Sigmoid colon (tissue), 6 donors: ENCODE measurements at regions not wholly inside any gene's neighbourhood (a gene's known extent, or its start where the extent isn't known, plus 50 kb on each side); places are given as distances from the start of the nearest gene placed in this dataset.

ENCODE experiments used
- DNase-seq: peaks from one replicate; pipeline ENCODE4 v3.0.0-alpha.2; 2019
- H3K27ac ChIP-seq, 4 donors: fragments of 200-600 bp; sonication (generic); one replicate each; pipeline ENCODE4 v1.5.1; 2016 to 2019; ENCODE audit warnings: mild to moderate bottlenecking in 1 of 4
- H3K27me3 ChIP-seq, 3 donors: fragments of 200-600 bp; sonication (generic); one replicate each; pipeline ENCODE4 v1.5.1; 2019; ENCODE audit warnings: mild to moderate bottlenecking in 1 of 3
- H3K36me3 ChIP-seq, 4 donors: fragments of 200-600 bp; sonication (generic); one replicate each; pipeline ENCODE4 v1.5.1; 2016 to 2019
- H3K4me1 ChIP-seq, 4 donors: fragments of 200-600 bp; sonication (generic); one replicate each; pipeline ENCODE4 v1.5.1; 2017 to 2019
- H3K4me3 ChIP-seq, 4 donors: fragments of 200-600 bp; sonication (generic); one replicate each; pipeline ENCODE4 v1.5.1; 2017 to 2019; ENCODE audit warnings: mild to moderate bottlenecking in 2 of 4, moderate library complexity in 1 of 4
- H3K9me3 ChIP-seq, 4 donors: fragments of 200-600 bp in 3 of 4; sonication (generic) in 3 of 4; one replicate each; pipeline versions ENCODE4 v1.5.1 to v1.6.1; 2013 to 2019
- EP300 ChIP-seq, 4 donors: sonication (generic); formaldehyde crosslinking; IDR thresholded peaks; one replicate each; pipeline ENCODE4 v1.6.1; 2017; ENCODE audit warnings: antibody characterized with exemption in 4 of 4
- POLR2A ChIP-seq, 2 donors: fragments of 450-650 bp; IDR thresholded peaks; one replicate each; pipeline ENCODE4 v1.6.1; 2016; ENCODE audit warnings: antibody characterized with exemption in 2 of 2, mild to moderate bottlenecking in 2 of 2, moderate library complexity in 2 of 2
- POLR2AphosphoS5 ChIP-seq, 4 donors: sonication (generic); formaldehyde crosslinking; IDR thresholded peaks; one replicate each; pipeline ENCODE4 v1.6.1; 2017; ENCODE audit warnings: antibody characterized with exemption in 4 of 4
- WGBS, 2 donors: extraction: QIAGEN DNeasy Blood & Tissue Kit; methylation state at CpG; one replicate each; pipeline ENCODE4 v1.1.7; 2013; 5-methylcytosine and 5-hydroxymethylcytosine counted together
- intact Hi-C: fragments of 100-400 bp; cut with DNase I; formaldehyde crosslinking; loops from one replicate; pipeline ENCODE4 v1.15.1; 2023
- TF ChIP-seq, protein P1 (sequence below), 4 experiments: fragments of 450-650 bp in 3 of 4; fragments of 200-600 bp in 1 of 4; IDR thresholded peaks; one replicate each; pipeline ENCODE4 v1.5.1; 2016 to 2019; ENCODE audit warnings: antibody characterized with exemption in 4 of 4, mild to moderate bottlenecking in 3 of 4, moderate library complexity in 2 of 4
- donor health status: healthy with polysubstance abuse.
- donor health status: healthy.

DNA sequence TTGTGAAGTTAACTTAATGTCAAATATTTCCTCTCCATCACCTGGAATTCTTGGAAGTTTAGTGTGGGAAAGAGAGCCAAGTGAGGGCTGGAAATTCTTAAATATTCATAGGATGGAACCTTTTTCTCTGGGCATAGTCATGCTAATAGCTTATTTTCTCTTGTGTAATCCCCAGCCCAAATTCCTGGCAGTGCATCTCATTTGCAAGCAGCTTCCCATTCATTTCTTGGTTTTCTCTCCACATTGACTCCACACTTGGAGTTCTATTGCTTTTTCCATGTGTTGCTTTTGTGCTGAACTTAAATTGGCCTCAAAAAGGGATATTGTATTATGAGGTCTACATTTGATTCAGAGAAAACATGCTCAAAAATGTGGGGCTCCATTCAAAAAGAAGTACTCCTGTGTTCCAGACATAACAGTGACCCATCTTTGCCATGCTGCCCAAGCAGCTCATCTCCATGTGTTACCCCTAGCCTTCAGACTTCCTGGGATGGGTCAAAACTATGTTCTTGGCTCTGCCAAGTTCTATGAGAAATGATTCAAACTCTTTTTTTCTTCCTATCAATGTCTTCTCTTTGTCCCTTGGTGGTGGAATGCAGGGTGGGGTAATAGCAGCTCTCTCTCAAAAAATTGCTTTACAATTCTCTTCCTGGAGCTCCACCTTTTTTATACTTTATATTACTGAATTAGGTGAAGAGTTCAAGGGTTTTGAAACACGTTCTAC, 2471.5 kb downstream of the PCDH9 start:
- H3K9me3 ChIP-seq, result no peaks in the 10 kb centered on the region
- H3K36me3 ChIP-seq, result no peaks in the 10 kb centered on the region
- 29 to 66% methylated on average over 1 of the region's 1 CpG for WGBS, 2 donors
- H3K27me3 ChIP-seq, result no peaks in the 10 kb centered on the region
- intact Hi-C loops, result no loop called here
- no peaks in the 10 kb centered on the region for H3K4me1 ChIP-seq
- no peak for DNase-seq
- H3K4me3 ChIP-seq, result no peak overlapping the region
- TF ChIP-seq POLR2A (IDR thresholded peaks at IDR 0.05), result no peak
- no peak for TF ChIP-seq POLR2AphosphoS5 (IDR thresholded peaks at IDR 0.05)
- no peak for TF ChIP-seq EP300 (IDR thresholded peaks at IDR 0.05)
- TF ChIP-seq, protein P1, sequence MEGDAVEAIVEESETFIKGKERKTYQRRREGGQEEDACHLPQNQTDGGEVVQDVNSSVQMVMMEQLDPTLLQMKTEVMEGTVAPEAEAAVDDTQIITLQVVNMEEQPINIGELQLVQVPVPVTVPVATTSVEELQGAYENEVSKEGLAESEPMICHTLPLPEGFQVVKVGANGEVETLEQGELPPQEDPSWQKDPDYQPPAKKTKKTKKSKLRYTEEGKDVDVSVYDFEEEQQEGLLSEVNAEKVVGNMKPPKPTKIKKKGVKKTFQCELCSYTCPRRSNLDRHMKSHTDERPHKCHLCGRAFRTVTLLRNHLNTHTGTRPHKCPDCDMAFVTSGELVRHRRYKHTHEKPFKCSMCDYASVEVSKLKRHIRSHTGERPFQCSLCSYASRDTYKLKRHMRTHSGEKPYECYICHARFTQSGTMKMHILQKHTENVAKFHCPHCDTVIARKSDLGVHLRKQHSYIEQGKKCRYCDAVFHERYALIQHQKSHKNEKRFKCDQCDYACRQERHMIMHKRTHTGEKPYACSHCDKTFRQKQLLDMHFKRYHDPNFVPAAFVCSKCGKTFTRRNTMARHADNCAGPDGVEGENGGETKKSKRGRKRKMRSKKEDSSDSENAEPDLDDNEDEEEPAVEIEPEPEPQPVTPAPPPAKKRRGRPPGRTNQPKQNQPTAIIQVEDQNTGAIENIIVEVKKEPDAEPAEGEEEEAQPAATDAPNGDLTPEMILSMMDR (IDR thresholded peaks at IDR 0.05), result no peak
- no peak overlapping the region for H3K27ac ChIP-seq

DNA sequence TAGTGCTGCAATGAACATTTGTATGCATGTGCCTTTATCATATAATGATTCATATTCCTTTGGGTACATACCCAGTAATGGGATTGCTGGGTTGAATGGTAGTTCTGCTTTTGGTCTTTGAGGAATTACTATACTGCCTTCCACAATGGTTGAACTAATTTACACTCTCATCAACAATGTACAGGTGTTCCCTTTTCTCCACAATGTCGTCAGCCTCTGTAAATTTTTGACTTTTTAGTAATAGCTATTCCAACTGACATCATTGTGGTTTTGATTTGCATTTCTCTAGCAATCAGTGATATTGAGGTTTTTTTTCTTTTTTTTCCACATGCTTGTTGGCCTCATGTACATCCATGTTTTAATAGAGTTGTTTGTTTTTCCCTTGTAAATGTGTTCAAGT, 2473.5 kb downstream of the PCDH9 start:
- Histone ChIP-seq H3K4me3 (no peak overlapping the region), H3K27ac (no peak overlapping the region), H3K36me3 (no peaks in the 10 kb centered on the region), H3K27me3 (no peaks in the 10 kb centered on the region), H3K4me1 (no peaks in the 10 kb centered on the region), H3K9me3 (no peaks in the 10 kb centered on the region)
- intact Hi-C loops, result no loop called here
- TF ChIP-seq EP300 (IDR thresholded peaks at IDR 0.05) (no peak), POLR2AphosphoS5 (IDR thresholded peaks at IDR 0.05) (no peak), POLR2A (IDR thresholded peaks at IDR 0.05) (no peak)
- TF ChIP-seq, protein P1 (IDR thresholded peaks at IDR 0.05), result no peak
- DNase-seq, result no peak
- 54 to 79% methylated on average over 1 of the region's 1 CpG for WGBS, 2 donors

DNA sequence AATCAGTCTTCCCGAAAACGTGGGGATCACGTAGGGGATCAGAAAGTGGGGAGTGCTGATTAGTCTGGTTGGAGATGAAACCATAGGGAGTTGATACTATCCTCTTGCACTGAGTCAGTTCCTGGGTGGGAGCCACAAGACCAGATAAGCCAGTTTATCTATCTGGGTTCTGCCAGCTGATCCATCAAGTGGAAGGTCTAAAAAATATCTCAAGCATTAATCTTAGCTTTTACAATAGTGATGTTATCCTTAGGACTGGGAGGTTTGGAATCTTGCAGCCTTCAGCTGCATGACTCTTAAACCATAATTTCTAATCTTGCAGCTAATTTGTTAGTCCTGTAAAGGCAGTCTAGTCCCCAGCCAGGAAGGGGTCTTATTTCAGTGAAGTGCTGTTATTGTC, 2474.2 kb downstream of the PCDH9 start:
- no peak for DNase-seq
- H3K36me3 ChIP-seq, result no peaks in the 10 kb centered on the region
- H3K27ac ChIP-seq, result no peak overlapping the region
- no peaks in the 10 kb centered on the region for H3K4me1 ChIP-seq
- H3K27me3 ChIP-seq, result no peaks in the 10 kb centered on the region
- no peaks in the 10 kb centered on the region for H3K9me3 ChIP-seq
- TF ChIP-seq POLR2AphosphoS5 (IDR thresholded peaks at IDR 0.05) (no peak), POLR2A (IDR thresholded peaks at IDR 0.05) (no peak), EP300 (IDR thresholded peaks at IDR 0.05) (no peak)
- TF ChIP-seq, protein P1 (IDR thresholded peaks at IDR 0.05), result no peak
- no peak overlapping the region for H3K4me3 ChIP-seq
- 85 to 86% methylated on average over 3 of the region's 3 CpGs for WGBS, 2 donors
- intact Hi-C loops, result no loop called here

DNA sequence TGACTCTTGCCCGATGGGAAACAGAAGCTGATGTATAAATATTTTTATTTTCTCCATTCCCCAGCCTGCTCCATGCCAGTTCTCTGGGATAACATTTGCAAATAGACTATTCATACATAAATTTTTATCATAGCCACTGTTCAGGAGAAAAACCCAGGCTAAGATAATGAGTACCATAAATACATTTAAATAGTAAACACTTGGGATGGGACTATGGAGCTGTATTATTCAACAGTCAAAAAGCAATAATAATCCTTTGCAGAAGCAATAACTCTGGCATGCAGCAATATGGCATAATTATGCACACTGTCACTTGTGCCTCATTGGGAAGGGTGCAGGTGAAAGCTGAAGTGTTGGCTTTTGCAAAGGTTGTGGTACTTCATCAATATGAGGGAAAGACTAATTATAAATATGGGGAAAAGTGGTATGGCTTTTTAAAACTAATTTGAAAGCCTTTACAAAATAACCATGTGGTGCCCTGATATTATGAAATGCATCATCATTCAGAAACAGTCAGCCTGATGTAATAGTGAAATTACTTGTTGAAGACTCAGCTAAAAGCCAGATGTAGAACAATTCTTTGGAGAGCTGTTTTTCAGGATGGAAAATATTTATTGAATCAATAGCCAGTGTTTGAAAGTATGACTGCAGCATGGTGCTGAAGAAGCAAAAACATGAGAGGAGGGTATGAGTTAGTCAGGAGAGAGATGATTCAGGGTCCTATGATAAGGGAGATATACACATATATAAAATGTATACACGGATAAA, 2476.7 kb downstream of the PCDH9 start:
- no peaks in the 10 kb centered on the region for H3K9me3 ChIP-seq
- TF ChIP-seq, protein P1 (IDR thresholded peaks at IDR 0.05), result no peak
- TF ChIP-seq POLR2AphosphoS5 (IDR thresholded peaks at IDR 0.05) (no peak), POLR2A (IDR thresholded peaks at IDR 0.05) (no peak)
- intact Hi-C loops, result no loop called here
- no peak overlapping the region for H3K4me3 ChIP-seq
- 71 to 76% methylated on average over 2 of the region's 2 CpGs for WGBS, 2 donors
- H3K27ac ChIP-seq, result no peak overlapping the region
- no peaks in the 10 kb centered on the region for H3K36me3 ChIP-seq
- H3K27me3 ChIP-seq, result no peaks in the 10 kb centered on the region
- no peak for DNase-seq
- H3K4me1 ChIP-seq, result no peaks in the 10 kb centered on the region
